ENCODE measurements at regions not wholly inside any gene's neighbourhood (a gene's known extent, or its start where the extent isn't known, plus 50 kb on each side); places are given as distances from the start of the nearest gene placed in this dataset.

- no peak overlapping the region for H3K4me3 ChIP-seq (ENCODE audit: control insufficient read depth, low read depth, low read length)
- TF ChIP-seq CTCF (IDR thresholded peaks at IDR 0.05; ENCODE audit: control insufficient read depth, insufficient read depth, low read depth, low read length, missing control alignments), result no peak
- DNase-seq (ENCODE audit: low read depth), result no peak
Observed at GRCh38 chr11:134513585-134514120, 101.6 kb upstream of the B3GAT1 start.

GRCh38 chr11:134512571-134513538, 100.8 kb upstream of the B3GAT1 start:
- DNase-seq (ENCODE audit: low read depth), result no peak
- TF ChIP-seq CTCF (IDR thresholded peaks at IDR 0.05; ENCODE audit: control insufficient read depth, insufficient read depth, low read depth, low read length, missing control alignments), result no peak
- no peak overlapping the region for H3K4me3 ChIP-seq (ENCODE audit: control insufficient read depth, low read depth, low read length)

DNA sequence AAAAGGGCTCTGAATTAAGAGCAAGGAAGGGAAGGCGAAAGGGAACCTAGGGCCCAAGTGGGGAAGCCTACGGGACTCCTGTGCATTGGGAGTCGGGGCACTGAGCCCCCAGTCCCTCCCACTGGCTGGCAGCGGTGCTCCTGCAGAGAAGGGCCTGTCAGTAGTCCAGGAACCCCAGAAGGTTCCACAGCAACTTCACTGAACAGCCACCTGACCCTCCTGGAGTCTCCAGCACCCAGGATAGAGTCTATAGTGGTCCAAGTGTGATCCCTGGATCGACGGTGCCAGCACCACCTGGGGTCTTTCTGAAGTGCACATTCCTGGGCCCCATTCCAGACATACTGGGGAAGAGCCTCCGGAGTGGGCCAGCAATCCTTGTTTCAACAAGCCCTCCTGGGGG, 100.0 kb upstream of the B3GAT1 start:
- H3K4me3 ChIP-seq (ENCODE audit: control insufficient read depth, low read depth, low read length), result no peak overlapping the region
- TF ChIP-seq CTCF (IDR thresholded peaks at IDR 0.05; ENCODE audit: control insufficient read depth, insufficient read depth, low read depth, low read length, missing control alignments), result no peak
- DNase-seq (ENCODE audit: low read depth), result no peak

DNA sequence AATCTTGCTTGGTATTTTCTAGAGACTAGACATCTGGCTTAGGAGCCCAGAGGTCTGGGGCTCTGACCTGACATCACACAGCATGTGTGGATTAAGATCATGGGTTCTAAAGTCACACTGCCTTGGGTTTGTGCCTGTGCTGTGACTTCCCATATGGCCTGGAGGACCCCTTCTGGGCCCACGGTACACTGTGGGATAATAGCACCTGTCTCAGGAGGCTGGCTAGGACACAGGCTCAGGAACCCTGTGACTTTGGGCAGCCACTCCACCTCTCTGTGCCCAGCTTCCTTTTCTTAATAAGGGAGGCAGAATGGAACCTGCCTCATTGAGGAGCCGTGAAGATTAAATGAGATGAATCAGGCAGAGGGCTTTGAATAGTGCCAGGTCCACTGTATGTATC, 99.2 kb upstream of the B3GAT1 start:
- TF ChIP-seq CTCF (IDR thresholded peaks at IDR 0.05; ENCODE audit: control insufficient read depth, insufficient read depth, low read depth, low read length, missing control alignments), result no peak

GRCh38 chr11:134510233-134511040, 98.4 kb upstream of the B3GAT1 start:
- TF ChIP-seq CTCF (IDR thresholded peaks at IDR 0.05; ENCODE audit: control insufficient read depth, insufficient read depth, low read depth, low read length, missing control alignments), result no peak
- no peak overlapping the region for H3K4me3 ChIP-seq (ENCODE audit: control insufficient read depth, low read depth, low read length)
- no peak for DNase-seq (ENCODE audit: low read depth)

More for the DNA sequence above, 99.2 kb upstream of the B3GAT1 start:
- no peak for DNase-seq (ENCODE audit: low read depth)
- no peak overlapping the region for H3K4me3 ChIP-seq (ENCODE audit: control insufficient read depth, low read depth, low read length)

DNA sequence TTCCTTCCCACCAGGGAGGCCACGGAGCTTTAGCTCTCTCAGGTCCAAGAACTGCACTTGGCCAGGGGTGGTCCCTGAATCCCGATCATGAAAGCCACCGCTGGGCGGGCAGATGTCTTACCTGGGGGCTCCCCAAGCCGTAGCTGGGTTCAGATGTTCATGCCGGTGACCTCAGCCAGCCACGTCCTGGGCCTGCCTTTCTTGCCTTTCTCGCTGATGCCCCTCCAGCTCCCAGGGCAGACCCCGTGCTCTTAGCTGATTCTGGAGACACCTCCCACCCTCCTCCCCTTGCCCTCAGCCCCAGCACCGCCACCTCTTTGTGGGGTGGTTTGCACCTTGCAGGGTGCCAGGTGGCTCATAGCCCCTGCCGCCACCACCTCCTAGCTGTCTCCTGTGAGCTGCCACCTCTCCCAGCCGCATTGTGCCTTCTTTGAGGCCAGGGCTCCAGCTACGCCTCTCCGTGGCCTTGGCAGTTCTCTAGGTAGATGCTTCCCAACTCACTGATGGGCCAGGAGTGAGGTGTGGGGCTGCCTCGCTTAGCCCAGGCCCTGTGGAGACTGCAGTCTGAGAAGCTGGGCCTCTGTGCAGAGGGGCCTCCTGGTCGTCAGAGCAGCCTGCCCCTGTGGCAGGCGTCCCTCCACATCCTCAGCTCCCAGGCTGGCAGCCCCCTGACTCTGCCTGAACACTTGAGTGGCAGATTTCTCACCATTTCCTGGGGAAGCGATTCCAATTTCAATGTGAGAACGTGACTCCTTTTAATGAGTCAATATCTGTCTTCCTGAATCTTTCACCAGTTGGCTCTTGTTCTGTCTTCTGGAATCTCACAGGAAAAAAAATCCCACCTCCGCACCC, 97.6 kb upstream of the B3GAT1 start:
- no peak overlapping the region for H3K4me3 ChIP-seq (ENCODE audit: control insufficient read depth, low read depth, low read length)
- no peak for DNase-seq (ENCODE audit: low read depth)
- TF ChIP-seq CTCF (IDR thresholded peaks at IDR 0.05; ENCODE audit: control insufficient read depth, insufficient read depth, low read depth, low read length, missing control alignments), result no peak

All from AG09309 (cell line).